Neuronal stem cell (in vitro differentiated cells): ENCODE measurements at regions not wholly inside any gene's neighbourhood (a gene's known extent, or its start where the extent isn't known, plus 50 kb on each side); places are given as distances from the start of the nearest gene placed in this dataset.
"Not testable (repeated sequence)": the region's sequence is repeated elsewhere in the genome, so short reads cannot be mapped to it uniquely, and the experiment has no call there.

Source experiments
- DNase-seq: peaks from one replicate; pipeline ENCODE4 v3.0.0-alpha.2; 2013; ENCODE audit warnings: low spot score
- H2AFZ ChIP-seq: one replicate; pipeline ENCODE4 v1.6.1; 2013; ENCODE audit warnings: mild to moderate bottlenecking, low read length, inconsistent platforms
- H2AK5ac ChIP-seq: 2 replicates; pipeline ENCODE4 v1.6.1; 2013; ENCODE audit warnings: low read depth, mild to moderate bottlenecking, inconsistent platforms, low read length, moderate library complexity, mixed read lengths
- H2BK120ac ChIP-seq: 2 replicates; pipeline ENCODE4 v1.6.1; 2013; ENCODE audit warnings: low read depth, mild to moderate bottlenecking, inconsistent platforms, low read length, moderate library complexity, mixed read lengths
- H2BK12ac ChIP-seq: one replicate; pipeline ENCODE4 v1.6.1; 2013; ENCODE audit warnings: low read length, inconsistent platforms
- H2BK15ac ChIP-seq: 2 replicates; pipeline ENCODE4 v1.6.1; 2013; ENCODE audit warnings: mild to moderate bottlenecking, low read length, inconsistent platforms, mixed read lengths
- H2BK5ac ChIP-seq: one replicate; pipeline ENCODE4 v1.6.1; 2013; ENCODE audit warnings: inconsistent platforms, mild to moderate bottlenecking, low read length, moderate library complexity
- H3K14ac ChIP-seq: one replicate; pipeline ENCODE4 v1.6.1; 2013; ENCODE audit warnings: low read length, inconsistent platforms
- H3K18ac ChIP-seq: 2 replicates; pipeline ENCODE4 v1.6.1; 2013; ENCODE audit warnings: low read length, inconsistent platforms
- H3K23ac ChIP-seq: 2 replicates; pipeline ENCODE4 v1.6.1; 2013; ENCODE audit warnings: low read depth, mild to moderate bottlenecking, mixed read lengths, low read length, inconsistent platforms; ENCODE audit not compliant: poor library complexity
- H3K27ac ChIP-seq: replicated peaks from 3 replicates; pipeline ENCODE4 v1.5.1; 2013; ENCODE audit warnings: low read length, inconsistent platforms
- H3K27me3 ChIP-seq, 3 experiments: 2 replicates each; pipeline ENCODE4 v1.6.1; 2013; ENCODE audit warnings: low read length in 3 of 3, mild to moderate bottlenecking in 2 of 3, inconsistent platforms in 1 of 3, low read depth in 1 of 3, mixed read lengths in 1 of 3, moderate library complexity in 1 of 3; ENCODE audit not compliant: control insufficient read depth in 3 of 3, insufficient read depth in 3 of 3
- H3K36me3 ChIP-seq, 2 donors: replicated peaks in 1 of 2; 2 replicates each; pipeline ENCODE4 v1.6.1; 2013; ENCODE audit warnings: low read length in 2 of 2; ENCODE audit not compliant: control insufficient read depth in 2 of 2, insufficient read depth in 2 of 2
- H3K4ac ChIP-seq: 2 replicates; pipeline ENCODE4 v1.6.1; 2013; ENCODE audit warnings: inconsistent platforms, mild to moderate bottlenecking, low read length, moderate library complexity
- H3K4me1 ChIP-seq, 2 donors: 1 replicate in 1 of 2; 2 replicates in 1 of 2; pipeline ENCODE4 v1.6.1; 2013; ENCODE audit warnings: low read length in 2 of 2, low read depth in 1 of 2; ENCODE audit not compliant: control insufficient read depth in 2 of 2, insufficient read depth in 1 of 2
- H3K4me2 ChIP-seq: one replicate; pipeline ENCODE4 v1.6.1; 2013; ENCODE audit warnings: mild to moderate bottlenecking, low read length, inconsistent platforms; ENCODE audit not compliant: insufficient read depth, poor library complexity, severe bottlenecking
- H3K4me3 ChIP-seq, 2 donors: 2 replicates each; pipeline ENCODE4 v1.5.1; 2013; ENCODE audit warnings: low read length in 2 of 2, mild to moderate bottlenecking in 2 of 2, inconsistent platforms in 1 of 2, moderate library complexity in 1 of 2
- H3K79me1 ChIP-seq: one replicate; pipeline ENCODE4 v1.6.1; 2013; ENCODE audit warnings: low read depth, mild to moderate bottlenecking, inconsistent platforms, low read length, moderate library complexity
- H3K9ac ChIP-seq: one replicate; pipeline ENCODE4 v1.6.1; 2013; ENCODE audit warnings: mild to moderate bottlenecking, low read depth, low read length, inconsistent platforms; ENCODE audit not compliant: poor library complexity
- H3K9me3 ChIP-seq, 2 donors: replicated peaks in 1 of 2; 2 replicates each; pipeline versions ENCODE3 to v1.6.1; 2013; ENCODE audit warnings: low read length in 2 of 2, mild to moderate bottlenecking in 2 of 2, inconsistent platforms in 1 of 2, low read depth in 1 of 2, mixed read lengths in 1 of 2, moderate library complexity in 1 of 2; ENCODE audit not compliant: control insufficient read depth in 2 of 2, insufficient read depth in 1 of 2
- H4K8ac ChIP-seq: one replicate; pipeline ENCODE4 v1.6.1; 2013; ENCODE audit warnings: low read depth, mild to moderate bottlenecking, inconsistent platforms, low read length, moderate library complexity
- H4K91ac ChIP-seq: one replicate; pipeline ENCODE4 v1.6.1; 2013; ENCODE audit warnings: low read length, low read depth, mild to moderate bottlenecking, inconsistent platforms; ENCODE audit not compliant: poor library complexity
- WGBS, 2 donors: extraction: QIAGEN DNeasy Blood & Tissue Kit; methylation state at CpG; one replicate each; pipeline ENCODE4 v1.1.7; 2013; ENCODE audit warnings: missing lambda C conversion rate in 2 of 2, mixed read lengths in 1 of 2; ENCODE audit not compliant: insufficient read length in 2 of 2, insufficient replicate concordance in 1 of 2; ENCODE audit errors: extremely low coverage in 2 of 2; 5-methylcytosine and 5-hydroxymethylcytosine counted together

GRCh38 chr21:34227386-34227852 is 136.4 kb upstream of the KCNE2 start:
- Histone ChIP-seq H3K14ac (no peak overlapping the region), H3K18ac (peak overlapping the region; percentile 51), H3K4me2 (no peak overlapping the region), H2AK5ac (no peak overlapping the region), H2BK15ac (no peak overlapping the region), H4K91ac (no peak overlapping the region), H4K8ac (no peak overlapping the region), H2AFZ (no peak overlapping the region), H3K9ac (no peak overlapping the region), H3K27ac (no peak overlapping the region), H3K4ac (no peak overlapping the region), H3K4me3 (no peak overlapping the region), H2BK120ac (no peak overlapping the region), H3K23ac (no peak overlapping the region), H3K79me1 (no peaks in the 10 kb centered on the region), H3K4me1 (no peaks in the 10 kb centered on the region), H3K9me3 (no peaks in the 10 kb centered on the region), H3K36me3 (no peaks in the 10 kb centered on the region), H2BK5ac (no peak overlapping the region), H3K27me3 (no peaks in the 10 kb centered on the region), H2BK12ac (no peak overlapping the region)
- WGBS, 2 donors = no CpG with 5 or more reads among the region's 7 CpGs
- no peak for DNase-seq

GRCh38 chr21:34228792-34229191 is 135.0 kb upstream of the KCNE2 start:
- Histone ChIP-seq H2BK5ac (no peak overlapping the region), H4K91ac (no peak overlapping the region), H3K4ac (no peak overlapping the region), H3K4me2 (no peak overlapping the region), H2BK12ac (no peak overlapping the region), H2AFZ (no peak overlapping the region), H3K79me1 (no peaks in the 10 kb centered on the region), H3K27me3 (no peaks in the 10 kb centered on the region), H2BK15ac (no peak overlapping the region), H2AK5ac (no peak overlapping the region), H3K9me3 (no peaks in the 10 kb centered on the region), H2BK120ac (no peak overlapping the region), H3K14ac (no peak overlapping the region), H3K27ac (no peak overlapping the region), H4K8ac (no peak overlapping the region), H3K9ac (no peak overlapping the region), H3K23ac (no peak overlapping the region), H3K18ac (no peak overlapping the region), H3K4me1 (no peaks in the 10 kb centered on the region), H3K36me3 (no peaks in the 10 kb centered on the region), H3K4me3 (no peak overlapping the region)
- no CpG with 5 or more reads among the region's 4 CpGs for WGBS, 2 donors
- DNase-seq = no peak

DNA sequence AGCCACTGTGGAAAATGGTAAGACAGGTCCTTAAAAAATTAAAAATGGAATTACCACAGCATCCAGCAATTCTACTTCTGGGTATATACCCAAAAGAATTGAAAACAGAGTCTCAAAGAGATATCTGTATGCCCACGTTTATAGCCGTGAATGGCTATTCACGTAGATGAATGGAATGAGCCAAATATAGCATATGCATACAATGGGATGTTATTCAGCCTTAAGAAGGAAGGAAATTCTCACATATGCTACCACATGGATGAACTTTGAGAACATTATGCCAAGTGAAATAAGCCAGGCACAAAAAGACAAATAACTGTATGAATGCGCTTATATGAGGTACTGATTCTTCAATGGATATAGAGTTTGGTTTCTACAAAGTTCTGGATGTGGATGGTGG is 134.5 kb upstream of the KCNE2 start:
- Histone ChIP-seq H4K8ac (no peak overlapping the region), H3K4me3 (no peak overlapping the region), H3K27ac (no peak overlapping the region), H3K14ac (no peak overlapping the region), H4K91ac (no peak overlapping the region), H3K9ac (no peak overlapping the region), H3K18ac (no peak overlapping the region), H3K27me3 (no peaks in the 10 kb centered on the region), H3K9me3 (no peaks in the 10 kb centered on the region), H2BK15ac (no peak overlapping the region), H2BK120ac (no peak overlapping the region), H3K79me1 (no peaks in the 10 kb centered on the region), H3K4ac (no peak overlapping the region), H2AFZ (no peak overlapping the region), H2BK5ac (no peak overlapping the region), H3K4me1 (no peaks in the 10 kb centered on the region), H3K36me3 (no peaks in the 10 kb centered on the region), H3K4me2 (no peak overlapping the region), H2BK12ac (no peak overlapping the region), H3K23ac (no peak overlapping the region), H2AK5ac (no peak overlapping the region)
- no peak for DNase-seq
- WGBS, 2 donors = no CpG with 5 or more reads among the region's 4 CpGs

DNA sequence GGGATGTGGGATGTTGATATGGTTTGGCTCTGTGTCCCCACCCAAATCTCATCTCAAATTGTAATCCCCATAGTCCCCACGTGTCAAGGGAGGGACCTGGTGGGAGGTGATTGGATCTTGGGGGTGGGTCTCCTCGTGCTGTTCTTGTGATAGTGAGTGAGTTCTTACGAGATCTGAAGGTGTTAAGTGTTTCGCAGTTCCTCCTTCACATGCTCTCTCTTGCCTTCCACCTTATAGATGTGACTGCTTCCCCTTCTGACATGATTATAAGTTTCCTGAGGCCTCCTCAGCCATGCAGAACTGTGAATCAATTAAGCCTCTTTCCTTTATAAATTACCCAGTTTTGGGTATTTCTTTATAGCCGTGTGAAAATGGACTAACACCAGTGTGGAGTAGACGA is 130.1 kb upstream of the KCNE2 start:
- not testable (repeated sequence) for H2BK12ac ChIP-seq, H3K18ac ChIP-seq, H3K27me3 ChIP-seq, H4K91ac ChIP-seq, H4K8ac ChIP-seq, H3K79me1 ChIP-seq, H3K4ac ChIP-seq, H2BK120ac ChIP-seq, H3K14ac ChIP-seq, H2BK5ac ChIP-seq, H2BK15ac ChIP-seq, H2AFZ ChIP-seq, H3K9me3 ChIP-seq, H3K4me3 ChIP-seq, H3K27ac ChIP-seq, H3K4me1 ChIP-seq, H2AK5ac ChIP-seq, H3K9ac ChIP-seq, DNase-seq, H3K23ac ChIP-seq, H3K36me3 ChIP-seq, H3K4me2 ChIP-seq
- no CpG with 5 or more reads among the region's 6 CpGs for WGBS, 2 donors
